Hepatocyte (in vitro differentiated cells): ENCODE measurements at regions not wholly inside any gene's neighbourhood (a gene's known extent, or its start where the extent isn't known, plus 50 kb on each side); places are given as distances from the start of the nearest gene placed in this dataset.

Experiments used
- DNase-seq: peaks from one replicate; pipeline ENCODE4 v3.0.0-alpha.2; 2016; ENCODE audit warnings: low spot score
- H2AFZ ChIP-seq: fragments of 200-600 bp; sonication (generic); 2 replicates; pipeline ENCODE4 v1.6.0; 2016; ENCODE audit warnings: antibody characterized with exemption, mild to moderate bottlenecking
- H3K27ac ChIP-seq: fragments of 200-600 bp; sonication (generic); 2 replicates; pipeline ENCODE4 v1.5.1; 2016; ENCODE audit warnings: mild to moderate bottlenecking
- H3K27me3 ChIP-seq: fragments of 200-600 bp; sonication (generic); 2 replicates; pipeline ENCODE4 v1.6.1; 2016
- H3K36me3 ChIP-seq: fragments of 200-600 bp; sonication (generic); replicated peaks from 2 replicates; pipeline ENCODE4 v1.5.1; 2016; ENCODE audit warnings: low read depth; ENCODE audit not compliant: insufficient read depth
- H3K4me1 ChIP-seq: fragments of 200-600 bp; sonication (generic); 2 replicates; pipeline ENCODE4 v1.5.1; 2016; ENCODE audit warnings: mild to moderate bottlenecking, moderate library complexity; ENCODE audit not compliant: insufficient read depth
- H3K4me2 ChIP-seq: fragments of 200-600 bp; sonication (generic); 2 replicates; pipeline ENCODE4 v1.6.0; 2016
- H3K4me3 ChIP-seq: fragments of 200-600 bp; sonication (generic); 2 replicates; pipeline ENCODE4 v1.5.1; 2016; ENCODE audit warnings: mild to moderate bottlenecking
- H3K79me2 ChIP-seq: fragments of 200-600 bp; sonication (generic); 2 replicates; pipeline ENCODE4 v1.6.0; 2017; ENCODE audit warnings: mild to moderate bottlenecking
- H3K9me2 ChIP-seq: fragments of 200-600 bp; sonication (generic); replicated peaks from 2 replicates; pipeline ENCODE4 v1.6.0; 2017; ENCODE audit warnings: mild to moderate bottlenecking; ENCODE audit not compliant: insufficient read depth
- H3K9me3 ChIP-seq: fragments of 200-600 bp; sonication (generic); 2 replicates; pipeline ENCODE4 v1.5.1; 2016; ENCODE audit warnings: low read depth, mild to moderate bottlenecking
- H4K20me1 ChIP-seq: fragments of 200-600 bp; sonication (generic); 2 replicates; pipeline ENCODE4 v1.6.0; 2016; ENCODE audit warnings: mild to moderate bottlenecking; ENCODE audit not compliant: insufficient read depth, poor library complexity, severe bottlenecking
- EZH2 ChIP-seq: fragments of 200-600 bp; sonication (generic); IDR thresholded peaks from 2 replicates; pipeline ENCODE4 v1.6.1; 2016; ENCODE audit warnings: antibody characterized with exemption, mild to moderate bottlenecking, borderline replicate concordance
- EZH2phosphoT487 ChIP-seq: fragments of 200-600 bp; sonication (generic); IDR thresholded peaks from one replicate; pipeline ENCODE4 v1.6.1; 2018; ENCODE audit warnings: antibody characterized with exemption, mild to moderate bottlenecking, low read depth, moderate library complexity; ENCODE audit not compliant: unreplicated experiment, severe bottlenecking
- WGBS: methylation state at CpG from one replicate; pipeline ENCODE4 v1.1.6; 2016; ENCODE audit warnings: low lambda C conversion rate; ENCODE audit errors: missing lambda C conversion rate; 5-methylcytosine and 5-hydroxymethylcytosine counted together
- TF ChIP-seq, protein P1 (sequence below): fragments of 200-600 bp; sonication (generic); IDR thresholded peaks from 2 replicates; pipeline ENCODE4 v1.5.1; 2016; ENCODE audit warnings: antibody characterized with exemption, mild to moderate bottlenecking; ENCODE audit not compliant: poor library complexity

GRCh38 chr1:170316270-170316669 is 170.5 kb downstream of the NTMT2 start:
- H3K9me2 ChIP-seq: no peaks in the 10 kb centered on the region
- no peak overlapping the region for H3K27ac ChIP-seq
- H4K20me1 ChIP-seq: no peaks in the 10 kb centered on the region
- H3K27me3 ChIP-seq: no peaks in the 10 kb centered on the region
- H2AFZ ChIP-seq: no peak overlapping the region
- DNase-seq: no peak
- WGBS: 81% methylated on average over 5 of the region's 5 CpGs
- no peaks in the 10 kb centered on the region for H3K4me1 ChIP-seq
- no peaks in the 10 kb centered on the region for H3K36me3 ChIP-seq
- H3K79me2 ChIP-seq: no peaks in the 10 kb centered on the region
- no peaks in the 10 kb centered on the region for H3K9me3 ChIP-seq
- TF ChIP-seq EZH2phosphoT487 (no peak), EZH2 (no peak)
- TF ChIP-seq, protein P1, sequence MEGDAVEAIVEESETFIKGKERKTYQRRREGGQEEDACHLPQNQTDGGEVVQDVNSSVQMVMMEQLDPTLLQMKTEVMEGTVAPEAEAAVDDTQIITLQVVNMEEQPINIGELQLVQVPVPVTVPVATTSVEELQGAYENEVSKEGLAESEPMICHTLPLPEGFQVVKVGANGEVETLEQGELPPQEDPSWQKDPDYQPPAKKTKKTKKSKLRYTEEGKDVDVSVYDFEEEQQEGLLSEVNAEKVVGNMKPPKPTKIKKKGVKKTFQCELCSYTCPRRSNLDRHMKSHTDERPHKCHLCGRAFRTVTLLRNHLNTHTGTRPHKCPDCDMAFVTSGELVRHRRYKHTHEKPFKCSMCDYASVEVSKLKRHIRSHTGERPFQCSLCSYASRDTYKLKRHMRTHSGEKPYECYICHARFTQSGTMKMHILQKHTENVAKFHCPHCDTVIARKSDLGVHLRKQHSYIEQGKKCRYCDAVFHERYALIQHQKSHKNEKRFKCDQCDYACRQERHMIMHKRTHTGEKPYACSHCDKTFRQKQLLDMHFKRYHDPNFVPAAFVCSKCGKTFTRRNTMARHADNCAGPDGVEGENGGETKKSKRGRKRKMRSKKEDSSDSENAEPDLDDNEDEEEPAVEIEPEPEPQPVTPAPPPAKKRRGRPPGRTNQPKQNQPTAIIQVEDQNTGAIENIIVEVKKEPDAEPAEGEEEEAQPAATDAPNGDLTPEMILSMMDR: no peak
- H3K4me3 ChIP-seq: no peak overlapping the region
- H3K4me2 ChIP-seq: no peak overlapping the region

- Histone ChIP-seq H3K36me3 (no peaks in the 10 kb centered on the region), H3K4me1 (no peaks in the 10 kb centered on the region), H3K9me2 (no peaks in the 10 kb centered on the region), H3K9me3 (no peaks in the 10 kb centered on the region), H3K27me3 (no peaks in the 10 kb centered on the region), H3K27ac (no peak overlapping the region), H4K20me1 (no peaks in the 10 kb centered on the region), H3K4me2 (no peak overlapping the region), H2AFZ (no peak overlapping the region), H3K79me2 (no peaks in the 10 kb centered on the region), H3K4me3 (no peak overlapping the region)
- TF ChIP-seq, protein P1: no peak
- no peak for TF ChIP-seq EZH2
- no peak for TF ChIP-seq EZH2phosphoT487
- DNase-seq: no peak
- WGBS: 70% methylated on average over 1 of the region's 1 CpG
Measured at GRCh38 chr1:170318141-170318540, 172.4 kb downstream of the NTMT2 start.

DNA sequence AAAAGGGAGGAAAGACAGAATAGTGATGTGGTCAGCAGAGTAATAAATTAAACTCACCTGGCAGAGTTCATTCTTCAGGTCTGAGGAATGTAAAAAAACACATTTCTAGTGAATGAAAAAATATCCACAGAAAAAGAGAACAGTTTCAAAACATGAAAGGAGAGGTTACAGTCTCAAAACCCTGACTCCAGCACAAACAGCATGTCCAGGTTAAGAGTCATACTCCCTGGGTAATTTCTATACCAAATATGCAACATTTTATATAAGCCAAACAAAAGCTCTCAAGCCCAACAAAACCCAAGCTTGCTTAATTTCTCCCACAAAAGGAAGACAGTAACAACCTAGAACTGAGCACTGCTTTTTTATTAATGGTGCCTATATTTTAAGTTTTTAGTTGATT is 173.0 kb downstream of the NTMT2 start:
- no peak overlapping the region for H2AFZ ChIP-seq
- H3K4me3 ChIP-seq: no peak overlapping the region
- H3K27ac ChIP-seq: no peak overlapping the region
- H3K9me2 ChIP-seq: no peaks in the 10 kb centered on the region
- no peaks in the 10 kb centered on the region for H3K27me3 ChIP-seq
- no peaks in the 10 kb centered on the region for H3K4me1 ChIP-seq
- TF ChIP-seq, protein P1: no peak
- TF ChIP-seq EZH2: no peak
- no peak for TF ChIP-seq EZH2phosphoT487
- no peak for DNase-seq
- no peaks in the 10 kb centered on the region for H3K79me2 ChIP-seq
- no peak overlapping the region for H3K4me2 ChIP-seq
- no peaks in the 10 kb centered on the region for H4K20me1 ChIP-seq
- no peaks in the 10 kb centered on the region for H3K36me3 ChIP-seq
- H3K9me3 ChIP-seq: no peaks in the 10 kb centered on the region

- Histone ChIP-seq H3K9me3 (no peaks in the 10 kb centered on the region), H4K20me1 (no peaks in the 10 kb centered on the region), H3K79me2 (no peaks in the 10 kb centered on the region), H2AFZ (no peak overlapping the region), H3K4me3 (no peak overlapping the region), H3K4me2 (no peak overlapping the region), H3K4me1 (no peaks in the 10 kb centered on the region), H3K27ac (no peak overlapping the region), H3K36me3 (no peaks in the 10 kb centered on the region), H3K9me2 (no peaks in the 10 kb centered on the region), H3K27me3 (no peaks in the 10 kb centered on the region)
- no peak for TF ChIP-seq EZH2phosphoT487
- no peak for TF ChIP-seq EZH2
- TF ChIP-seq, protein P1: no peak
- WGBS: 81% methylated on average over 6 of the region's 6 CpGs
- no peak for DNase-seq
Measured at GRCh38 chr1:170321113-170321512, 175.4 kb downstream of the NTMT2 start.
